ENCODE measurements at regions not wholly inside any gene's neighbourhood (a gene's known extent, or its start where the extent isn't known, plus 50 kb on each side); places are given as distances from the start of the nearest gene placed in this dataset.

DNA sequence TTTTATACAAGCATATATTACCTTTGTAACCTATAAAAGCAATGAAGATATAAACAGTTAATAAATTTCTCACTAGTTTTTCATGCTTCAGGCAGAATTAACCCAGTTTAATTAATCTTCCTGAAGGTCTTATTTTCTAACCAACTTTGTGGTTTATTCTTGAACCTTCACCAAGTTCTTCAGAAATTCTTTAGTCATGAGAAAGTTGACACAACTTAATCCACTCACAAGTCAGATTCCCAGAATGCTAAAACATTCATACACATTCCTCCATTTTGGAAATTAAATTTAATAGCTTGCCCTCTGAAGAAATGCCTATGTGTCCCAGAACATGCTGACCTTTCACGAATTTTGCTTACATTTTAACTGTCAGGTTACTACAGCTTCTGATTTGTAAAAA is 105.4 kb upstream of the PAM start:
- H3K27ac Mint-ChIP-seq: no peak overlapping the region
- H3K9me2 ChIP-seq (ENCODE audit: insufficient read depth): no peaks in the 10 kb centered on the region; the same call in 1 of the 2 replicates
- H3K27me3 Mint-ChIP-seq (ENCODE audit: insufficient read depth, low read depth, poor library complexity): no peaks in the 10 kb centered on the region
- peaks cover 3% of the 10 kb centered on the region; the same call in 2 of the 3 replicates for H3K4me1 Mint-ChIP-seq
- H3K27me3 ChIP-seq (ENCODE audit: insufficient read depth): no peaks in the 10 kb centered on the region
- no peaks in the 10 kb centered on the region for H3F3A ChIP-seq (replicated peaks; ENCODE audit: low read depth)
- no peaks in the 10 kb centered on the region for H4K20me1 ChIP-seq (replicated peaks; ENCODE audit: insufficient read depth)
- ATAC-seq: no peak
- no peak for TF ChIP-seq REST (IDR thresholded peaks at IDR 0.05; ENCODE audit: unreplicated experiment)
- no peak for TF ChIP-seq ZNF331 (CRISPR knock-in tag; IDR thresholded peaks at IDR 0.05; ENCODE audit: low read depth)
- TF ChIP-seq EZH2 (IDR thresholded peaks at IDR 0.05; ENCODE audit: low read depth, unreplicated experiment): no peak
- TF ChIP-seq POLR2AphosphoS5 (IDR thresholded peaks at IDR 0.05; ENCODE audit: low read depth): no peak
- no peak for TF ChIP-seq ZNF462 (CRISPR knock-in tag; IDR thresholded peaks at IDR 0.05)
- no peak for TF ChIP-seq EZH2phosphoT487 (IDR thresholded peaks at IDR 0.05; ENCODE audit: unreplicated experiment)
- no peak for TF ChIP-seq CREB1 (CRISPR knock-in tag; IDR thresholded peaks at IDR 0.05; ENCODE audit: low read depth)
- TF ChIP-seq ETS1 (IDR thresholded peaks at IDR 0.05): no peak
- no peak for TF ChIP-seq JUNB (IDR thresholded peaks at IDR 0.05; ENCODE audit: unreplicated experiment)
- TF ChIP-seq ZNF114 (CRISPR knock-in tag; IDR thresholded peaks at IDR 0.05): no peak
- TF ChIP-seq STAT1 (IDR thresholded peaks at IDR 0.05; ENCODE audit: unreplicated experiment): no peak
- no peak for TF ChIP-seq NANOG (IDR thresholded peaks at IDR 0.05; ENCODE audit: borderline replicate concordance)
- TF ChIP-seq, protein P1, sequence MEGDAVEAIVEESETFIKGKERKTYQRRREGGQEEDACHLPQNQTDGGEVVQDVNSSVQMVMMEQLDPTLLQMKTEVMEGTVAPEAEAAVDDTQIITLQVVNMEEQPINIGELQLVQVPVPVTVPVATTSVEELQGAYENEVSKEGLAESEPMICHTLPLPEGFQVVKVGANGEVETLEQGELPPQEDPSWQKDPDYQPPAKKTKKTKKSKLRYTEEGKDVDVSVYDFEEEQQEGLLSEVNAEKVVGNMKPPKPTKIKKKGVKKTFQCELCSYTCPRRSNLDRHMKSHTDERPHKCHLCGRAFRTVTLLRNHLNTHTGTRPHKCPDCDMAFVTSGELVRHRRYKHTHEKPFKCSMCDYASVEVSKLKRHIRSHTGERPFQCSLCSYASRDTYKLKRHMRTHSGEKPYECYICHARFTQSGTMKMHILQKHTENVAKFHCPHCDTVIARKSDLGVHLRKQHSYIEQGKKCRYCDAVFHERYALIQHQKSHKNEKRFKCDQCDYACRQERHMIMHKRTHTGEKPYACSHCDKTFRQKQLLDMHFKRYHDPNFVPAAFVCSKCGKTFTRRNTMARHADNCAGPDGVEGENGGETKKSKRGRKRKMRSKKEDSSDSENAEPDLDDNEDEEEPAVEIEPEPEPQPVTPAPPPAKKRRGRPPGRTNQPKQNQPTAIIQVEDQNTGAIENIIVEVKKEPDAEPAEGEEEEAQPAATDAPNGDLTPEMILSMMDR (conservative IDR thresholded peaks at IDR 0.05; ENCODE audit: low read depth in 2 of 2): no peak
- H3K27ac ChIP-seq (ENCODE audit: low read depth): no peak overlapping the region
- no peaks in the 10 kb centered on the region for H3K9me3 Mint-ChIP-seq
- H3K36me3 ChIP-seq (ENCODE audit: insufficient read depth): no peaks in the 10 kb centered on the region
- no peak for DNase-seq (ENCODE audit: low spot score)
- H3K79me2 ChIP-seq (replicated peaks; ENCODE audit: insufficient read depth): 0 out of 2 replicates have a peak, but pooled peaks cover 4% of the 10 kb centered on the region
- no peak overlapping the region for H2AFZ ChIP-seq
- no peak overlapping the region for H3K4me3 Mint-ChIP-seq
- H3K36me3 Mint-ChIP-seq (ENCODE audit: low read depth): no peaks in the 10 kb centered on the region
- no peak overlapping the region for H3K4me3 ChIP-seq
- no peaks in the 10 kb centered on the region for H3K4me1 ChIP-seq (ENCODE audit: insufficient read depth)
- H3K4me2 ChIP-seq: no peak overlapping the region
